Mesenchymal stem cell (in vitro differentiated cells and primary cell): ENCODE measurements at regions not wholly inside any gene's neighbourhood (a gene's known extent, or its start where the extent isn't known, plus 50 kb on each side); places are given as distances from the start of the nearest gene placed in this dataset.
A peak's percentile ranks its signal among the peaks of the same experiment; 100 is the strongest.
"Not testable (repeated sequence)": the region's sequence is repeated elsewhere in the genome, so short reads cannot be mapped to it uniquely, and the experiment has no call there.

ENCODE experiments used
- DNase-seq: peaks from one replicate; pipeline ENCODE4 v3.0.0-alpha.2; 2013
- H2AFZ ChIP-seq: one replicate; pipeline ENCODE4 v1.6.1; 2013; ENCODE audit warnings: low read depth, mild to moderate bottlenecking, control low read depth, inconsistent platforms, low read length, moderate library complexity
- H2AK5ac ChIP-seq: 2 replicates; pipeline ENCODE4 v1.6.1; 2013; ENCODE audit warnings: low read length, moderate library complexity, mild to moderate bottlenecking, inconsistent platforms; ENCODE audit not compliant: severe bottlenecking
- H2BK120ac ChIP-seq: one replicate; pipeline ENCODE4 v1.6.1; 2013; ENCODE audit warnings: low read depth, mild to moderate bottlenecking, inconsistent platforms, low read length, moderate library complexity
- H2BK12ac ChIP-seq, 2 experiments: one replicate each; pipeline ENCODE4 v1.6.1; 2013; ENCODE audit warnings: inconsistent platforms in 2 of 2, low read length in 2 of 2, mild to moderate bottlenecking in 2 of 2, moderate library complexity in 2 of 2, control low read depth in 1 of 2
- H2BK15ac ChIP-seq: one replicate; pipeline ENCODE4 v1.6.1; 2013; ENCODE audit warnings: mild to moderate bottlenecking, low read depth, inconsistent platforms; ENCODE audit not compliant: poor library complexity, severe bottlenecking
- H2BK5ac ChIP-seq: 2 replicates; pipeline ENCODE4 v1.6.1; 2013; ENCODE audit warnings: low read depth, mild to moderate bottlenecking, low read length, control low read depth, inconsistent platforms; ENCODE audit not compliant: poor library complexity, severe bottlenecking
- H3K14ac ChIP-seq, 2 experiments: one replicate each; pipeline ENCODE4 v1.6.1; 2013; ENCODE audit warnings: inconsistent platforms in 2 of 2, low read length in 2 of 2, control low read depth in 1 of 2, mild to moderate bottlenecking in 1 of 2, moderate library complexity in 1 of 2
- H3K18ac ChIP-seq, 2 experiments: one replicate each; pipeline ENCODE4 v1.6.1; 2013; ENCODE audit warnings: inconsistent platforms in 2 of 2, low read length in 2 of 2, control low read depth in 1 of 2, low read depth in 1 of 2, mild to moderate bottlenecking in 1 of 2
- H3K23ac ChIP-seq, 2 experiments: one replicate each; pipeline ENCODE4 v1.6.1; 2013; ENCODE audit warnings: inconsistent platforms in 2 of 2, low read length in 2 of 2, mild to moderate bottlenecking in 2 of 2, moderate library complexity in 2 of 2, control low read depth in 1 of 2
- H3K27ac ChIP-seq: 2 replicates; pipeline ENCODE4 v1.5.1; 2013; ENCODE audit warnings: mild to moderate bottlenecking, moderate library complexity, low read length, control low read depth, inconsistent platforms; ENCODE audit not compliant: poor library complexity, severe bottlenecking
- H3K27me3 ChIP-seq, 2 experiments: 2 replicates each; pipeline versions ENCODE4 v1.6.1 to v1.7.0; 2013; ENCODE audit warnings: low read length in 2 of 2, mild to moderate bottlenecking in 2 of 2, moderate library complexity in 2 of 2, control low read depth in 1 of 2, inconsistent platforms in 1 of 2; ENCODE audit not compliant: control insufficient read depth in 1 of 2, insufficient read depth in 1 of 2
- H3K36me3 ChIP-seq, 2 experiments: 2 replicates each; pipeline versions ENCODE4 v1.6.1 to v1.7.0; 2013; ENCODE audit warnings: low read length in 2 of 2, control low read depth in 1 of 2, inconsistent platforms in 1 of 2, low read depth in 1 of 2, mild to moderate bottlenecking in 1 of 2; ENCODE audit not compliant: insufficient read depth in 2 of 2, control insufficient read depth in 1 of 2
- H3K4ac ChIP-seq, 2 experiments: one replicate each; pipeline ENCODE4 v1.6.1; 2013; ENCODE audit warnings: inconsistent platforms in 2 of 2, low read length in 2 of 2, mild to moderate bottlenecking in 2 of 2, moderate library complexity in 2 of 2, control low read depth in 1 of 2, low read depth in 1 of 2
- H3K4me1 ChIP-seq: 2 replicates; pipeline ENCODE4 v1.6.1; 2013; ENCODE audit warnings: low read depth, low read length, control low read depth; ENCODE audit not compliant: control insufficient read depth, insufficient read depth
- H3K4me2 ChIP-seq: 2 replicates; pipeline ENCODE4 v1.6.1; 2013; ENCODE audit warnings: low read length, mild to moderate bottlenecking, inconsistent platforms; ENCODE audit not compliant: poor library complexity, severe bottlenecking
- H3K4me3 ChIP-seq, 2 experiments: 2 replicates each; pipeline versions ENCODE4 v1.5.1 to v1.7.0; 2013; ENCODE audit warnings: low read length in 2 of 2, mild to moderate bottlenecking in 2 of 2, control low read depth in 1 of 2, low read depth in 1 of 2; ENCODE audit not compliant: insufficient read depth in 1 of 2
- H3K79me1 ChIP-seq: replicated peaks from 2 replicates; pipeline ENCODE4 v1.6.1; 2013; ENCODE audit warnings: mild to moderate bottlenecking, control low read depth, low read length, inconsistent platforms; ENCODE audit not compliant: poor library complexity, severe bottlenecking
- H3K9ac ChIP-seq: 2 replicates; pipeline ENCODE4 v1.7.0; 2013; ENCODE audit warnings: mild to moderate bottlenecking, low read length, moderate library complexity
- H3K9me3 ChIP-seq: 2 replicates; pipeline ENCODE4 v1.7.0; 2013; ENCODE audit warnings: mild to moderate bottlenecking, low read length; ENCODE audit not compliant: control insufficient read depth
- H4K8ac ChIP-seq: one replicate; pipeline ENCODE4 v1.6.1; 2013; ENCODE audit warnings: inconsistent platforms, mild to moderate bottlenecking, low read length, moderate library complexity
- H4K91ac ChIP-seq: one replicate; pipeline ENCODE4 v1.6.1; 2013; ENCODE audit warnings: mild to moderate bottlenecking, low read length, inconsistent platforms
- WGBS: methylation state at CpG from one replicate; pipeline ENCODE4 v1.1.7; 2013; ENCODE audit warnings: mixed read lengths; 5-methylcytosine and 5-hydroxymethylcytosine counted together

DNA sequence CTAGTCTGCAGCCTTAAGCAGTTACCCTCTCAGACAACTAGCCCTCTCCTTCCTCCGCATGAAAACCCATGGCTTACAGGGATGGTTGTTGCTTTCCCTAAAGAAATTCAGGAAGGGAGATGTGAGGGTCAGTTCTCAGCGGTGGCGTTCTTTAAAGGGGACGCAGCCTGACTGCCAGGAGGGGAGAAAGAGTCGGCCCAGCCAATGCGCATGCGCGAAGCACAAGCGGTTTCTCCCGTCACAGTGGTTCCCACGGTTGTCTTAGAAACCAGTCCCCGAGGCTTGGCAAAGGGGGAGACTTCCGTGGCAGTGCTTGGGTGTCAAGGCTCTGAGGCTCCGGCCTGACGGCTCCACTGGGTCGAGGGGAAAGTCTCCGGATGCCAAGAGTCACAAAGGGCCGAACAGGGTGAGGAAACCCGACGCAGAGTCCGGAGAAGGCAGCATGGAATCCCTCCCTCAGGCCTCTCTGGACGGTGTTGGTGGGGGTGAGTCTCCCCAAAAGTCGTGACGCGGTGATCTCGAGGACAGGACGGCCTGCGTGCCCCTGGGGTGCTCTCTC, 140.8 kb upstream of the ANKRD20A1 start:
- H2BK12ac ChIP-seq, H3K9ac ChIP-seq, DNase-seq, H3K4me2 ChIP-seq, H2BK15ac ChIP-seq, H3K27me3 ChIP-seq, H3K4me1 ChIP-seq, H4K91ac ChIP-seq, H4K8ac ChIP-seq, H2BK120ac ChIP-seq, H3K9me3 ChIP-seq, H3K27ac ChIP-seq, H2BK5ac ChIP-seq, H3K79me1 ChIP-seq, H3K4ac ChIP-seq, H3K18ac ChIP-seq, H2AFZ ChIP-seq, H3K14ac ChIP-seq, H3K23ac ChIP-seq, H3K36me3 ChIP-seq, H2AK5ac ChIP-seq, H3K4me3 ChIP-seq: not testable (repeated sequence)
- WGBS: no CpG with 5 or more reads among the region's 28 CpGs

DNA sequence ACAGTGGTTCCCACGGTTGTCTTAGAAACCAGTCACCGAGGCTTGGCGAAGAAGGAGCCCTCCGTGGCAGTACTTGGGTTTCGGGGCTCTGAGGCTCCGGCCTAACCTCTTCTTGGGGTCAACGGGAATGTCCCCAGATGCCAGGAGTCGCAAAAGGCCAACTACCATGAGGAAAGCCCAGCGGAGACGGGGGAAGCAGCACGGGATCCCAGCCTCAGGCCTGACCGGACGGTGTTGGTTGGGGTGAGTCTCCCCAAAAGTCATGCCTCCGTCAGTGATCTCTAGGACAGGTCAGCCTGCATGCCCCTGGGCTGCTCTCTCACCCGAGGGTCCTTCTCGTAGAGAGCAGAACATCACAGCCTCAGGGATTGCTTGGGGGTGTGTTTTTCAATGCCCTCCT, 138.2 kb upstream of the ANKRD20A1 start:
- not testable (repeated sequence) for H2BK15ac ChIP-seq, H3K4me3 ChIP-seq, H3K23ac ChIP-seq, H3K79me1 ChIP-seq, H2BK12ac ChIP-seq, H3K9me3 ChIP-seq, H2AK5ac ChIP-seq, H3K36me3 ChIP-seq, H3K4me2 ChIP-seq, H2BK5ac ChIP-seq, H3K4me1 ChIP-seq, H3K4ac ChIP-seq, H3K9ac ChIP-seq, H4K8ac ChIP-seq, H2BK120ac ChIP-seq, H3K27ac ChIP-seq, H3K27me3 ChIP-seq, H3K18ac ChIP-seq, H4K91ac ChIP-seq, H2AFZ ChIP-seq, H3K14ac ChIP-seq
- whole genome bisulfite sequencing: 93% methylated on average over 7 of the region's 16 CpGs
- peak; percentile 0 for DNase-seq

DNA sequence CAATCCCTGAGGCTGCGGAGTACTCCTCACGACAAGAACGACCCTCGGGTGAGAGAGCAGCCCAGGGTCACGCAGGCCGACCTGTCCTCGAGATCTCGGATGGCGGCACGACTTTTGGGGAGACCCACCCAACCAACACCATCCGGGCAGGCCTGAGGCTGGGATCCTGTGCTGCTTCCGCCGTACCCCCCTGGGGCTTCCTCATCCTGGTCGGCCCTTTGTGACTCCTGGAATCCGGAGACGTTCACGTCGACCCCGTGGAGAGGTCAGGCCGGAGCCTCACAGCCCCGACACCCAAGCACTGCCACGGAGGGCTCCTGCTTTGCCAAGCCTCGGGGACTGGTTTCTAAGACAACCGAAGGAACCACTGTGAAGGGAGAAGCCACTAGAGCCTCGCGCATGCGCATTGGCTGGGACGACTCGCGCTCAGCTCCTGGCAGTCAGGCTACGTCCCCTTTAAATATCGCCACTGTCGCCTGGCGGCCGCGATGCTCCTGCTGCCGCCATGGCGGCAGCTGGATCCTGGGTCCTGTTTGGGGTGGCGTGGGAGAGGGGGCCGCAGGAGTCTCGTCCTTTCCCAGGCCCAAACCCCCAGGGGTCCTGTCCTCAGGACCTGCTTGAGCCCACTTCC, 136.2 kb upstream of the ANKRD20A1 start:
- H3K4me2 ChIP-seq, H2BK15ac ChIP-seq, H4K8ac ChIP-seq, H3K4me1 ChIP-seq, H3K79me1 ChIP-seq, H2BK5ac ChIP-seq, H3K4me3 ChIP-seq, H3K14ac ChIP-seq, H3K4ac ChIP-seq, DNase-seq, H3K9me3 ChIP-seq, H2AFZ ChIP-seq, H2BK12ac ChIP-seq, H3K23ac ChIP-seq, H4K91ac ChIP-seq, H3K36me3 ChIP-seq, H2BK120ac ChIP-seq, H3K9ac ChIP-seq, H2AK5ac ChIP-seq, H3K18ac ChIP-seq, H3K27me3 ChIP-seq, H3K27ac ChIP-seq: not testable (repeated sequence)
- no CpG with 5 or more reads among the region's 41 CpGs for WGBS

DNA sequence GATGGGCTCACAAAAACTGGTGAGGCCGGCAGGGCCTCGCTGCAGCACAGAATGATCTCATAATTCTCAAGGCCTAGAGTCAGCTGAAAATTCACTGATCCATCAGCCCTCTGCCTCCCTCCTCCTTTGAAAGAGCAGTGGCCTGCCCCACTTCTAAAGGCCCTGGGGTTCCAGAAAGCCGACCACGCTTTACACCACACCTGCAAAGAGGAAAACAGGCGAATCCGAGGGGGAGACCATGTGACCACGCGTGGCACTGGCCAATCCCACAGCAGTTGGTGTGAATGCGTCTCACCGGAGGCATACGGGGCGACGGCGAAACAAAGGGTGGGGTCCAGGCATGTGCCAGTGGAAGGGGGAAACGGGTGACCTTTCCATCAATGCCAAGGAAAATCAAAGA, 135.5 kb upstream of the ANKRD20A1 start:
- H3K9me3 ChIP-seq, H3K4me3 ChIP-seq: not testable (repeated sequence)
- WGBS: no CpG with 5 or more reads among the region's 15 CpGs

More for the DNA sequence above, 135.5 kb upstream of the ANKRD20A1 start:
- H2AFZ ChIP-seq, H3K4me1 ChIP-seq, DNase-seq, H3K14ac ChIP-seq, H2AK5ac ChIP-seq, H3K18ac ChIP-seq, H4K91ac ChIP-seq, H2BK12ac ChIP-seq, H4K8ac ChIP-seq, H3K4ac ChIP-seq, H3K79me1 ChIP-seq, H3K36me3 ChIP-seq, H3K27ac ChIP-seq, H3K4me2 ChIP-seq, H3K23ac ChIP-seq, H2BK120ac ChIP-seq, H2BK15ac ChIP-seq, H3K9ac ChIP-seq, H2BK5ac ChIP-seq, H3K27me3 ChIP-seq: not testable (repeated sequence)
